ENCODE measurements at regions not wholly inside any gene's neighbourhood (a gene's known extent, or its start where the extent isn't known, plus 50 kb on each side); places are given as distances from the start of the nearest gene placed in this dataset.

- Histone ChIP-seq H3K4me1 (ENCODE audit: insufficient read depth, low read length) (no peaks in the 10 kb centered on the region), H3K27me3 (ENCODE audit: insufficient read depth, low read length, poor library complexity) (no peaks in the 10 kb centered on the region), H3K4me3 (ENCODE audit: low read depth in 1 of 2, low read length in 2 of 2) (no peak overlapping the region), H3K9ac (ENCODE audit: low read depth, low read length) (no peak overlapping the region), H3K79me2 (ENCODE audit: insufficient read depth, low read length) (no peaks in the 10 kb centered on the region), H4K20me1 (ENCODE audit: insufficient read depth, low read length) (no peaks in the 10 kb centered on the region), H2AFZ (ENCODE audit: low read depth, low read length) (no peak overlapping the region), H3K4me2 (ENCODE audit: insufficient read depth, low read length) (no peak overlapping the region), H3K27ac (ENCODE audit: low read length) (no peak overlapping the region), H3K9me3 (ENCODE audit: insufficient read depth, low read length, severe bottlenecking) (no peaks in the 10 kb centered on the region), H3K36me3 (ENCODE audit: insufficient read depth, low read length) (no peaks in the 10 kb centered on the region)
- ATAC-seq (ENCODE audit: insufficient read depth, low read depth): no peak
- no peak for TF ChIP-seq CTCF (IDR thresholded peaks at IDR 0.05; ENCODE audit: borderline replicate concordance, extremely low read depth, low read length, poor library complexity, severe bottlenecking)
- no peak for TF ChIP-seq EZH2 (IDR thresholded peaks at IDR 0.05; ENCODE audit: borderline replicate concordance, low read depth, low read length, severe bottlenecking)
- no peak for DNase-seq
These were observed 545.7 kb upstream of the AGA start for GRCh38 chr4:177987896-177988295.

GRCh38 chr4:177989503-177990201 is 547.4 kb upstream of the AGA start:
- Histone ChIP-seq H3K79me2 (ENCODE audit: insufficient read depth, low read length) (no peaks in the 10 kb centered on the region), H3K4me2 (ENCODE audit: insufficient read depth, low read length) (no peak overlapping the region), H3K27me3 (ENCODE audit: insufficient read depth, low read length, poor library complexity) (no peaks in the 10 kb centered on the region), H3K4me3 (ENCODE audit: low read depth in 1 of 2, low read length in 2 of 2) (no peak overlapping the region), H3K36me3 (ENCODE audit: insufficient read depth, low read length) (no peaks in the 10 kb centered on the region), H3K4me1 (ENCODE audit: insufficient read depth, low read length) (no peaks in the 10 kb centered on the region), H4K20me1 (ENCODE audit: insufficient read depth, low read length) (no peaks in the 10 kb centered on the region), H3K9me3 (ENCODE audit: insufficient read depth, low read length, severe bottlenecking) (no peaks in the 10 kb centered on the region), H2AFZ (ENCODE audit: low read depth, low read length) (no peak overlapping the region), H3K9ac (ENCODE audit: low read depth, low read length) (no peak overlapping the region), H3K27ac (ENCODE audit: low read length) (no peak overlapping the region)
- DNase-seq (no peak), ATAC-seq (ENCODE audit: insufficient read depth, low read depth) (no peak)
- TF ChIP-seq CTCF (IDR thresholded peaks at IDR 0.05; ENCODE audit: borderline replicate concordance, extremely low read depth, low read length, poor library complexity, severe bottlenecking) (no peak), EZH2 (IDR thresholded peaks at IDR 0.05; ENCODE audit: borderline replicate concordance, low read depth, low read length, severe bottlenecking) (no peak)

GRCh38 chr4:178003098-178003657 is 560.9 kb upstream of the AGA start:
- no peaks in the 10 kb centered on the region for H3K79me2 ChIP-seq (ENCODE audit: insufficient read depth, low read length)

More at GRCh38 chr4:178003098-178003657, 560.9 kb upstream of the AGA start:
- Histone ChIP-seq H4K20me1 (ENCODE audit: insufficient read depth, low read length) (no peaks in the 10 kb centered on the region), H3K4me3 (ENCODE audit: low read depth in 1 of 2, low read length in 2 of 2) (no peak overlapping the region), H3K4me2 (ENCODE audit: insufficient read depth, low read length) (no peak overlapping the region), H3K36me3 (ENCODE audit: insufficient read depth, low read length) (no peaks in the 10 kb centered on the region), H3K27me3 (ENCODE audit: insufficient read depth, low read length, poor library complexity) (no peaks in the 10 kb centered on the region), H2AFZ (ENCODE audit: low read depth, low read length) (no peak overlapping the region), H3K4me1 (ENCODE audit: insufficient read depth, low read length) (no peaks in the 10 kb centered on the region), H3K27ac (ENCODE audit: low read length) (no peak overlapping the region), H3K9ac (ENCODE audit: low read depth, low read length) (no peak overlapping the region), H3K9me3 (ENCODE audit: insufficient read depth, low read length, severe bottlenecking) (no peaks in the 10 kb centered on the region)
- TF ChIP-seq EZH2 (IDR thresholded peaks at IDR 0.05; ENCODE audit: borderline replicate concordance, low read depth, low read length, severe bottlenecking) (no peak), CTCF (IDR thresholded peaks at IDR 0.05; ENCODE audit: borderline replicate concordance, extremely low read depth, low read length, poor library complexity, severe bottlenecking) (no peak)
- ATAC-seq (ENCODE audit: insufficient read depth, low read depth): no peak
- DNase-seq: no peak
